Suprapubic skin (tissue), 4 donors: ENCODE measurements at regions not wholly inside any gene's neighbourhood (a gene's known extent, or its start where the extent isn't known, plus 50 kb on each side); places are given as distances from the start of the nearest gene placed in this dataset.

Source experiments
- DNase-seq, 2 donors: peaks; one replicate each; pipeline ENCODE4 v3.0.0-alpha.2; 2019; ENCODE audit warnings: low spot score in 2 of 2
- H3K27ac ChIP-seq: fragments of 200-600 bp; sonication (generic); one replicate; pipeline ENCODE4 v1.5.1; 2019
- H3K27me3 ChIP-seq: fragments of 200-600 bp; sonication (generic); one replicate; pipeline ENCODE4 v1.5.1; 2019
- H3K36me3 ChIP-seq: fragments of 200-600 bp; sonication (generic); one replicate; pipeline ENCODE4 v1.5.1; 2019
- H3K4me1 ChIP-seq: fragments of 200-600 bp; sonication (generic); one replicate; pipeline ENCODE4 v1.5.1; 2019
- H3K4me3 ChIP-seq: fragments of 200-600 bp; sonication (generic); one replicate; pipeline ENCODE4 v1.5.1; 2019; ENCODE audit warnings: mild to moderate bottlenecking
- H3K9me3 ChIP-seq: fragments of 200-600 bp; sonication (generic); one replicate; pipeline ENCODE4 v1.5.1; 2019
- EP300 ChIP-seq: sonication (generic); formaldehyde crosslinking; IDR thresholded peaks from one replicate; pipeline ENCODE4 v1.6.1; 2017; ENCODE audit warnings: antibody characterized with exemption
- POLR2A ChIP-seq, 2 donors: fragments of 450-650 bp; IDR thresholded peaks; one replicate each; pipeline ENCODE4 v1.6.1; 2017; ENCODE audit warnings: antibody characterized with exemption in 2 of 2, mild to moderate bottlenecking in 2 of 2, moderate library complexity in 2 of 2
- POLR2AphosphoS5 ChIP-seq, 3 donors: sonication (generic); formaldehyde crosslinking; IDR thresholded peaks; one replicate each; pipeline ENCODE4 v1.6.1; 2017; ENCODE audit warnings: antibody characterized with exemption in 3 of 3
- WGBS: methylation state at CpG from one replicate; pipeline ENCODE4 v1.1.5; 2018; 5-methylcytosine and 5-hydroxymethylcytosine counted together
- TF ChIP-seq, protein P1 (sequence below), 2 donors: fragments of 200-600 bp in 1 of 2; fragments of 450-650 bp in 1 of 2; sonication (generic) in 1 of 2; IDR thresholded peaks; one replicate each; pipeline ENCODE4 v1.5.1; 2016 to 2019; ENCODE audit warnings: antibody characterized with exemption in 2 of 2, mild to moderate bottlenecking in 1 of 2, moderate library complexity in 1 of 2

DNA sequence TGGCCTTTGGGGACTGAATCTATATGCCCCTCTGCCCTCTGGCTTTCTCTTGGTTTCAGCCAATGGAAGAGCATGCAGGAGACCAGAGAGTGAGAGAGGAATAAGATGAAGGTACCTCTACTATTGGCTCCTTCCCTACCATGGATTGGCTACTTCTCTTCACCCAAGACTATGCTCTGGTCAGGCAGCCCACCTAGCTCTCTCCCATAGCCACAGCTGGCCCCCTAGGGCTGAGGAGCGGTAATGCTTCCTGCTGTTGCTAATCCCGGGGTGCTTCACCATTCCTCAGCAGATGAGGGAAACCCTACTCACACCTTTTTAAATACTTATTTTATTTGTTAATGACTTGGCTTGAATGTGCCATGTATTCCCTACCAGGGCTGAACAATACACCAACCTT lies 142.4 kb downstream of the MREG start:
- Histone ChIP-seq H3K4me3 (no peak overlapping the region), H3K27me3 (no peaks in the 10 kb centered on the region), H3K4me1 (peaks cover 3% of the 10 kb centered on the region), H3K27ac (no peak overlapping the region), H3K9me3 (no peaks in the 10 kb centered on the region), H3K36me3 (no peaks in the 10 kb centered on the region)
- 83% methylated on average over 2 of the region's 2 CpGs for WGBS
- DNase-seq, result no peak
- TF ChIP-seq POLR2A (IDR thresholded peaks at IDR 0.05), result no peak
- TF ChIP-seq, protein P1, sequence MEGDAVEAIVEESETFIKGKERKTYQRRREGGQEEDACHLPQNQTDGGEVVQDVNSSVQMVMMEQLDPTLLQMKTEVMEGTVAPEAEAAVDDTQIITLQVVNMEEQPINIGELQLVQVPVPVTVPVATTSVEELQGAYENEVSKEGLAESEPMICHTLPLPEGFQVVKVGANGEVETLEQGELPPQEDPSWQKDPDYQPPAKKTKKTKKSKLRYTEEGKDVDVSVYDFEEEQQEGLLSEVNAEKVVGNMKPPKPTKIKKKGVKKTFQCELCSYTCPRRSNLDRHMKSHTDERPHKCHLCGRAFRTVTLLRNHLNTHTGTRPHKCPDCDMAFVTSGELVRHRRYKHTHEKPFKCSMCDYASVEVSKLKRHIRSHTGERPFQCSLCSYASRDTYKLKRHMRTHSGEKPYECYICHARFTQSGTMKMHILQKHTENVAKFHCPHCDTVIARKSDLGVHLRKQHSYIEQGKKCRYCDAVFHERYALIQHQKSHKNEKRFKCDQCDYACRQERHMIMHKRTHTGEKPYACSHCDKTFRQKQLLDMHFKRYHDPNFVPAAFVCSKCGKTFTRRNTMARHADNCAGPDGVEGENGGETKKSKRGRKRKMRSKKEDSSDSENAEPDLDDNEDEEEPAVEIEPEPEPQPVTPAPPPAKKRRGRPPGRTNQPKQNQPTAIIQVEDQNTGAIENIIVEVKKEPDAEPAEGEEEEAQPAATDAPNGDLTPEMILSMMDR (IDR thresholded peaks at IDR 0.05), result no peak
- TF ChIP-seq EP300, result no peak
- TF ChIP-seq POLR2AphosphoS5 (IDR thresholded peaks at IDR 0.05), result no peak

DNA sequence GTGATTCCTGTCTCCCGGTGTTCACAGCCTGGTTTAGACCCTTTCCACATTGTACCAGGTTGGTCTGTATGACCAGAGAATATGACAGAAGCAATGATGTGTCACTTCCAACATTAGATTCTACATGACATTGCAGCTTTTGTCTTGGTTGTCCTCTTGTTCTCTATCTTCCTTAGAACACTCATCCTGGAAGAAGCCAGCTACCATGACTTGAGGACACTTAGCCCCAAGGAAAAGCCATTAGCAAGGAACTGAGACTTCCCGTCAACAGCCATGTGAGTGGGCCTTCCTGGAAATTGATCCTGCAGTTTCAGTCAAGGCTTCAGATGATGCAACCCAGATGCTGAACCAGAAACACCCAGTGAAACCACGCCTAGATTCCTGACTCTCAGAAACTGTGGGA lies 143.3 kb downstream of the MREG start:
- Histone ChIP-seq H3K9me3 (no peaks in the 10 kb centered on the region), H3K27me3 (no peaks in the 10 kb centered on the region), H3K36me3 (no peaks in the 10 kb centered on the region), H3K27ac (peak overlapping the region; percentile 75), H3K4me3 (no peak overlapping the region), H3K4me1 (peaks cover 3% of the 10 kb centered on the region)
- TF ChIP-seq EP300 (no peak), POLR2A (IDR thresholded peaks at IDR 0.05) (no peak), POLR2AphosphoS5 (IDR thresholded peaks at IDR 0.05) (peak in 1 of 3 donors; percentile 68)
- TF ChIP-seq, protein P1 (IDR thresholded peaks at IDR 0.05), result no peak
- 64% methylated on average over 3 of the region's 3 CpGs for WGBS
- DNase-seq, result no peak

DNA sequence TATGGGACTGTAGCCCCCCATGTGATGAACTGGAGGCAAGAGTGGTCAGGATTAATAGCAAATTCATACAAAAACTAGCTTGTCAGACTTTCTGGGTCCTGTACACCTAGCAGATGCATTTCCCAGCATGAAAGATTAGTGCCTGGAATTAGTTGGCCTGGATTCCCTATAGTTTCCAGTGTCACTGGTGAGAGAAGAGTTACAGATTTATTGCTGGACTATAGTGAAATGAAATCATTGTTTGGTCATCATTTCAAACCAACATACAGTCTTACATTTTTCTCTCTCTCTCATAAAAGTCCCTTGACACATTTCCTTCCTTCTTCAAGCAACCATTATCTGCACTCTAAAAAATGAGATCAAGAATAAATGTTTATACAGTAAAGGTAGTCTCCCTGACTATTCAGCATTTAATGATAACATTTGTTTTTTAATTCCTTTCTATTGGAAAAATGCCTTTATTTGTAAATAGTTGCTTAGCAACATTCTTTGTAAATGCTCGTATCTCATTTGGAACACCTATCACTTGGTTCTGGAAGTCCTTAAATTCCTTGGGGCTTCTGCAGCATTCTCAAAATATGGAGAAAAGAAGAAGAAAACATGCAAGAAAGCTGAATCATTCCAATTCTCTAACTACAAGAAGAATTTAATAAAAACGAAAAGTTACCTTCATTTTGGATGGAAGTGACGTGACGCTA lies 144.4 kb downstream of the MREG start:
- TF ChIP-seq EP300 (no peak), POLR2AphosphoS5 (IDR thresholded peaks at IDR 0.05) (no peak), POLR2A (IDR thresholded peaks at IDR 0.05) (no peak)
- TF ChIP-seq, protein P1 (IDR thresholded peaks at IDR 0.05), result no peak

DNA sequence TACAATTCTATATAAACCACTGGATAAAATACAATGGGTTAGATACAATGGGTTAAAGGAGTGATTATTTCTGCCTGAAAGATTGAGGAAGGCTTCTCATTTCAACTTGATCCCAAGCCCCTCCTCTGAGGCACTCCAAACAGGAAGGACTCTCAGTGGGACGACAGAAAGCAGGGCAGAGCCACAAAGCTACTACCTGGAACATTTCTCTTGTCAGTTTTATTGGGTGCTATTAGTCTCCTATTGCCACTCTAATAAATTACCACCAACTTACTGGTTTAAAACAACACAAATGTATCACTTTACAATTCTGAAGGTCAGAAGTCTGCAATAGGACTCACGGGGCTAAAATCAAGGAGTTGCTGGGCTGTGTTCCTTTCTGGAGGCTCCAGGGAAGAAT lies 146.7 kb downstream of the MREG start:
- Histone ChIP-seq H3K36me3 (no peaks in the 10 kb centered on the region), H3K27ac (no peak overlapping the region), H3K4me3 (no peak overlapping the region), H3K9me3 (no peaks in the 10 kb centered on the region), H3K27me3 (no peaks in the 10 kb centered on the region), H3K4me1 (peaks cover 3% of the 10 kb centered on the region)
- DNase-seq, result no peak
- TF ChIP-seq POLR2AphosphoS5 (IDR thresholded peaks at IDR 0.05) (no peak), POLR2A (IDR thresholded peaks at IDR 0.05) (no peak), EP300 (no peak)
- TF ChIP-seq, protein P1 (IDR thresholded peaks at IDR 0.05), result no peak
- 47% methylated on average over 2 of the region's 2 CpGs for WGBS

More for the DNA sequence above, 144.4 kb downstream of the MREG start:
- Histone ChIP-seq H3K4me3 (no peak overlapping the region), H3K27ac (no peak overlapping the region), H3K9me3 (no peaks in the 10 kb centered on the region), H3K4me1 (peaks cover 3% of the 10 kb centered on the region), H3K36me3 (no peaks in the 10 kb centered on the region), H3K27me3 (no peaks in the 10 kb centered on the region)
- 61% methylated on average over 4 of the region's 4 CpGs for WGBS
- DNase-seq, result no peak

DNA sequence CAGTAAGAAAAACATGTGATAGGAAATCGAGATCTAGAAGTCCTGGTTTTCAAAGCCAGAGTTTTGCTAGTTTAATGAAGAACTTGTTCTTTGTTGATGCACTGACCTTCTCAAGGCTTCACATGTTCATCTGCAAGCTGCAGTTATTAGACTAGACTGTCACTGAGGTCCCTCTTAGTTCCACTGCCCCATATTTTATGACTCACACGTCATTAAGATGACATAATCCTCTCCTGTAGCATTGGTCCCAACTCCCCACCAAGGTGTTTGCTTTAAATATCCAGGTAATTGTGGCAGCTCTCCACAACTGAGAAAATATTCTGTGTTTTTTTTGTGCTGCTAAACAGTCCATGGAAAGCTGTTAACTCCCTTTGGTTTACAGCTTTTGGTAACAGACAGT lies 149.7 kb downstream of the MREG start:
- no peak for DNase-seq
- 34% methylated on average over 2 of the region's 2 CpGs for WGBS
- no peak overlapping the region for H3K27ac ChIP-seq
- no peaks in the 10 kb centered on the region for H3K36me3 ChIP-seq
- no peaks in the 10 kb centered on the region for H3K27me3 ChIP-seq
- H3K4me1 ChIP-seq, result no peaks in the 10 kb centered on the region
- TF ChIP-seq, protein P1 (IDR thresholded peaks at IDR 0.05), result no peak
- H3K9me3 ChIP-seq, result no peaks in the 10 kb centered on the region
- no peak overlapping the region for H3K4me3 ChIP-seq
